Limb (tissue), 2 donors: ENCODE measurements at regions not wholly inside any gene's neighbourhood (a gene's known extent, or its start where the extent isn't known, plus 50 kb on each side); places are given as distances from the start of the nearest gene placed in this dataset.
A peak's percentile ranks its signal among the peaks of the same experiment; 100 is the strongest.
"Not testable (repeated sequence)": the region's sequence is repeated elsewhere in the genome, so short reads cannot be mapped to it uniquely, and the experiment has no call there.

Experiments used
- DNase-seq, 2 donors: peaks; one replicate each; pipeline ENCODE4 v3.0.0-alpha.2; 2016; ENCODE audit errors: extremely low spot score in 2 of 2

DNA sequence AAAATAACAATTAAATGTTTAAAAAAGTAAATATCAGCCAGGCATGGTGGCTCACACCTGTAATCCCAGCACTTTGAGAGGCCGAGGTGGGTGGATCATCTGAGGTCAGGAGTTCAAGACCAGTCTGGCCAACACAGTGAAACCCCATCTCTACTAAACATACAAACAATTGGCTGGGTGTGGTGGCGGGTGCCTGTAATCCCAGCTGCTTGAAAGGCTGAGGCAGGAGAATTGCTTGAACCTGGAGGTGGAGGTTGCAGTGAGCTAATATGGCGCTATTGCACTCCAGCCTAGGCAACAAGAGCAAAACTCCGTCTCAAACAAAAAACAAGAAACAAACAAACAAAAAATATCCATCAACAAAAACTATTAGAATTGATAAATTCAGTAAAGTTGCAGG, 77.5 kb downstream of the SNX5 start:
- not testable (repeated sequence) for DNase-seq

DNA sequence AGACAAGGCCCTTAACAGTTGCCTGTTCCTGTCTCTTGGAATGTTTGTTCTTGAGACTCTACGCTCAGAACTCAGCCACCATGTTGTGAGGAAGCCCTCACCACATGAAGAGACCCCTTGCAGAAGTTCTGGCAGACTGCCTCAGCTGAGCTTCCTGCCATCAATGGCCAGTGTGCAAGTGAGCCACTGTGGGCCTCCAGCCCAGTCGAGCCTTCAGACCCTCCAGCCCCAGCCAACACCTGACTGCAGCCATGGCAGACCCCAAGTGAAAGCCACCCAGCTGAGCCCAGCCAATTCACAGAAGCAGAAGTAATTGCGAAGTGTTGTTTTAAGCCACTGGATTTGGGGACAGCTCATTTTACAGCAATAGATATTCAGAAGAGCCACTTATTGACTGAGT, 78.3 kb downstream of the SNX5 start:
- DNase-seq, result no peak

DNA sequence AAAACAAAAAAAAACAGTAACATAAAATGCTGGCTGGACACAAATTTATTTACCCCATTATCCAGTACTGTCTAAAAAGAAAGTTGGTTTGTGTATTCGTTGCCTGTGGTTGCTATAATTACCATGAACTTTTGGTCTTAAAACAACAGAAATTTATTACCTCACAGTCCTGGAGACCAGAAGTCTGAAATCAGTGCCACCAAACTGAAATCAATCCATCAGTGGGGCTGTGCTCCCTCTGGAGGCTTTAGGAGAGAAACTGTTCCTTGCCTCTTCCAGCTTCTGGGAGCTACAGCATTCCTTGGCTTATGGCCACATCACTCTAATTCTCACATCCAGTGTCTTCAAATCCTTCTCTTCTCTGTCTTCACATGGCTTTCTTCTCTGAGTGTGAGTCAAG, 79.4 kb downstream of the SNX5 start:
- DNase-seq, result no peak

DNA sequence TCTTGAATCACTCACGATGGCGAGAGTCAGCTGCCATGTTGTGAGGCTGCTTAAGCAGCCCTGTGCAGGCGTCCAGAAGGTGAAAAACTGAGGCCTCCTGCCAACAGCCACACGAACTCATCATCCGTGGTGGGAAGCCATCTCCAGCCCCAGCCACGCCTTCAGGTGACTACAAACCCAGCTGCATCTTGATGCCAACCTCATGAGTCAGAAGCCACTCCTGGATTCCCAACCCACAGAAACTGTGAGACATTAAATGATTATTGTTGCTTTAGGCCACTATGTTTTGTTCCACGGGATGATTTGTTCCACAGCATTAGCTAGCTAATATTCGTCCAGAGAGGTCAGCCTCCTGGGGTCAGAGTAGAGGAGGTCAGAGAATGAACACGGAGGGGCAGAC, 80.5 kb downstream of the SNX5 start:
- no peak for DNase-seq

DNA sequence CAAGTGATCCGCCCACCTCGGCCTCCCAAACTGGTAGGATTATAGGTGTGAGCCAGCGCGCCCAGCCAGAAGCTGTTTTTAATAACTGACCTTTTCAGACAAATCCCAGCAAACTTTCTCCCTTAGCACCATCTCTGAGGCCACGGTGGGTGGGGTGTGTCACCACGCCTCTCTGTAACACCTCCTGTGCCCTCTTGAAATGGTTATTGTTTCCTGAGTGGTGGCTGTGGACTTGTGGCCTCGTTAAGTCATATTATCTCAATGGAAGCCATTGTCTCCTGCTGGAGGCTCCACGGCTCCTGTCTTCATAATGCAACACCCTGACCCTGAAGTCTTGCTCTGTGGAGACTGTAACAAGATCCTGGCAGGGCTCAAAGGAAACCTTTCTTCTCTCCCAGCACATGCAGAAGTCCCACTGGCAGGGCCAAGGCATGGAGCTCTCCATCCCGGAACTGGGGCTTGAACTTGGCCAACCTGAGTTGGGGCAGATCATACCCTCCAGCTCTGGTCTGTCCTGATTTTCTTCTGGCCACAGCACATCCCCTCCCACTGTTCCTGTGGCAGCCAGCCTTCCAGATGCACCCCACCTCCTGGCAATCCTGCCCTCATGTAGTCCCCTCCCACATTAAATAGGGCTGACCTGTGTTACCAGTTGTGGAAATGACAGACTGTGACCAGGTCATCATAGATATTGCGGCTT, 81.1 kb downstream of the SNX5 start:
- no peak for DNase-seq

DNA sequence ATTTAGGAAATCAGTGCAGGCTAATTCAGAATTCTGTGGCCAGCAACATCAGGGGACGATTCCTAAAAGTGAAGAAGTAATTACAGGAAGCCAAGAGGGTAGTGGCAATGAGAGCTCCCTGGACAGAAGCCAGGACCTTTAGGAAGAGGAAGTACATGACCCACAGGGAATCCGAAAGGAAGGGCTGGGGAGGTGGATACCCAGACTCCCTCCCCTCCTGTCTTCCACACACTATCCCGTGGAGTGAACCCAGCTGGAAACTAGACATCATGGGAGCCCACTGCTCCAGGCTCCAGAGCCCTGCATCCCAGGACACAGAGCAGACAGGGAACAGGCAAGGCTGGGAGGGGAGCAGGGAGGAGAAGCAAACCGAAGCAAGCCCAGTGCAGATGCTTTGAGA, 83.0 kb downstream of the SNX5 start:
- peak in 1 of 2 donors; percentile 36 for DNase-seq

DNA sequence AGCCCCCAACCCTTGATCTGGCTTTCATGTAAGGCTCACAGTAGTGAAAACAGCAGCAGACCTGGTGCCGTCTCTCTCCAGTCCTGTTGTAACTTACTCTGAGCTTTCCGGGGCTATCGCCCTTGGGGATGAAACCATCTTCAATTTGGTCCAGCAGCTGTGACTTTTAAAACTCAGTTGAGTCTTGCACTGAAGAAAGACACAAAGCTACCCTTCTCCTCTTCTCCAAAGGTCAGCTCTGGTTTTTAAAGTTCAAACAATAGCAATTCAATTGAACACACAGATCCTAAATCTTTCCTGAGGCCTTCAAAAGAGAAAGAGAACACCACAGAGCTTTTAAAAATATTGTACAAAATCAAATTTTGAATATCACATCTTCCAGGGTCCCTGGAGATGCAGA, 83.5 kb downstream of the SNX5 start:
- DNase-seq, result no peak

DNA sequence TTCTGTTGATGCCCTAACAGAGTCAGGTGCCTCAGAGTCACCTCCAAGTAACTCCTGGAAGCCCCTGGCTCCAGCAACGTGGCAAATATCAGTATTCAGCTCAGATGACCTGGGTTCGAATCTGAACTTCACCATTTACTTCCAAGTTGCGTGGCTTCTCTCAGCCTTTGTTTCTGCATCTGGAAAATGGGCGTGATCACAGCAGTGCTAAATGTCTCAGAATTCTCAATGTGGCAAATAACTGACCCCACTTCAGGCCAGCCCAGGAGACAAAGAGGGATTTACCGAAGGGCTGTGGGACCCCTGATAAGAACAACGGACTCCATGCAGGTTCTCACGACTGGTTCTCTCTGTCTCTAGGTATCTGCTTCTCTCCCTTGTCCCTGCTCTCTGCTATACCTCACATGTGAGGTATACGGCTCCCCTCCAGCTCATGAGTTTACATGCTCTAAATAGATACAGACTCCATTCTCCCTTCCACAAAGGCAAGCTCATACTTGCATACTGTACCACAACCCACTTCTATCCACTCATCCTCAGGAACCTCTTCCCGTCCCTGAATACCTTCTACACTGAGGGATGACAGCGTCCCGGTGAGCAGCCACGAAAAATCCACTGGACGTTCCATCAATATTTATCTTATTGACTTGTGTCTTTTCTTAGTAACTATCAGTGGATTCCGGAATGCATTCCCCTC, 84.1 kb downstream of the SNX5 start:
- DNase-seq, result no peak

DNA sequence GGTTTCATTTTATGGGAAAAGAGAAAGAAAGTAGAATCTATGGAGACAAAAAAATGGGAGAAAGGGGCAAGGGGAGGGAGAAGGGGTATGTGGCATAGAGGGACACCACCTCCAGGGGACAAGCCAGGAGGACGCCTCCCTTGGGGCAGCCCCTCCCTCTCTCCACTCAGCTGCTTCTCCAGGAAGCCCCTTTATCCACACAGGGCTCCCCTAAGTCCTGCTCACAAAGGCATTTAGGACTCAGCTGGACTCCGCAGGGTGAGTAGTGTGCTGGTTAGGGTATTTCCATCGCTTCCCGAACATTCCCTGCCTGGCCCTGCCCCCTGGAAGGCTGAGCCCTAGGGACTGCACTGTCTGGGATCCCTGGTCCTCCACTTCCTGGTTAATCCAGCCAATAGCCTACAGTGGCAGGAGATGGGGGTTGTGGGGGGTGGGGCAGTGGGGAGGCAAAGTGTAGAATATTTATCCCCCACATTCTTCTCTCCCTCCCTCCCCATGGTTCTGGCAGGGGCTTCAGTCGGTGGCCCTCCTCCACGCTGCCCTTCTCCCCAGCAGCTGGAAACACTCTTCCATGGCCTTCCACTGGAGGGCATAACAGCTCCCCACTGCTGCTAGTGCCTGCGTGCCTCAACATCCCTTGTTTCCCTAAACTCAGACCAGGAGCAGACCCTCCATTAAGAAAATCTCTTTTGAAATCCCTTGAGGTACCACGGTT, 84.8 kb downstream of the SNX5 start:
- DNase-seq, result peak in 1 of 2 donors; percentile 28

DNA sequence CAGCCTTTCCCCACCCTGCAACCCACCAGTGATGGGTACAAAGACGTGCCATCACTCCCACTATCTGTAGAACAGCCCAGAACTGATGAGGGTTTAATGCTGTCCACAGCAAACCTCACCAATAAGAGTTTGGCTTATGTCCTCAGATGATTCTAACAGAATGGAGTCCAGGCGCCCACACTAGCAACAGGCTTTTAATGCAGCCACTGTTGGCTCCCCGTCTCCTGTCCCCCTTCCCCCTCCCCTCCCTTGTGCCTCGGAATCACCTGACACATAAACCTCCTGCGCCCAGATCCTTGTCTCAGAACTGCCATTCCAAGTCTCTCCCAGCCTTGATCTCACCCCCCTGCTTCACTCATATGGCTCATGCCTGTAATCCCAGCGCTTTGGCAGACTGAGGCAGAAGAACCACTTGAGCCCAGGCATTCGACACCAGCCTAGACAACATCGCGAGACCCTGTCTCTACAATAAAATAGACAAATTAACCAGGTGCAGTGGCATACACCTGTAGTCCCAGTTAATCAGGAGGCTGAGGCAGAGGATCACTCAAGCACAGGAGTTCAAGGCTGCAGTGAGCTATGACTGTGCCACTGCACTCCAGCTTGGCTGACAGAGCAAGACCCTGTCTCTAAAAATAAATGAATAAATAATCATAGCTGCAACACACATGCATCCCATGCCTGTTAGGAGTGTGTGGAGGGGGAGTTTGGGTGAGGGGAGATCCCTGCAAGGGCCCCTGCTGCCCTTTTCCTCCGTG, 85.6 kb downstream of the SNX5 start:
- peak in 1 of 2 donors; percentile 24 for DNase-seq

DNA sequence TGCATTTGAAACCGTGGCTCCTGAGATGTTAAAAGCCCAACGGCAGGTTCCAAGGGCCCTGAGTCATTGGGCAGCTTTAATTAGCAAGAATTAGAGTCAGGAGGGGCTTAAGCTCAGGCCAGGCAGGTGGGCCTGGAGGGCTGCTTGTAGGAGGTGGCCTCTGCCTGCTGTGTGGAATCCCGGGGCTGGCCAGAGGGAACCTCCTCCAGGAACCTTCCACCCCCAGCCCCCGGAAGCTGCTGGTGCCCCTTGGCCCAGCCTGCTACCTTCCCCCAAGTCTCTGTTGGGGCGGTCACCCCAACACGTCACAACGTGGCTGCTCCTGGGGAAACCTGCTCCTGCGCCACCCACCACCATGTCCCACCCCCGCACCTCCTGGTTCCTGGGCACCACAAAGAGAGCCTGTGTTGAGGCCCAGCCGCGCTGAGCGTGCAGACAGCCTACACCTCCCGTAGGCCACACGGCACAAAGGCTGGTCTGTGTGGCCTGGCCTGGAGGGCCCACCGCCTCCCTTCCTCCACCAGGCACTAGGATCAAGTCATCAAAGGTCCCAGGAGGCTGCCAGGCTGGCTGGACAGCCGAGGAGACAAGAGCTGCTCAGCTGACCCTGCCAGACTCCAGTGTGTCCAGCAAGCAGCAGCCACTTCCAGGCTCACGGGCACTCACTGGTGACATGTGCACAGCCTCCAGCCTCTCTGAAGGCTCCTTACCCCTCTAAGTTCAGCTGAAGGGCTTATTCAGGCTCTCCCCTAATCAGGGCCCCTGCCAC, 86.3 kb downstream of the SNX5 start:
- peak in 1 of 2 donors; percentile 60 for DNase-seq

DNA sequence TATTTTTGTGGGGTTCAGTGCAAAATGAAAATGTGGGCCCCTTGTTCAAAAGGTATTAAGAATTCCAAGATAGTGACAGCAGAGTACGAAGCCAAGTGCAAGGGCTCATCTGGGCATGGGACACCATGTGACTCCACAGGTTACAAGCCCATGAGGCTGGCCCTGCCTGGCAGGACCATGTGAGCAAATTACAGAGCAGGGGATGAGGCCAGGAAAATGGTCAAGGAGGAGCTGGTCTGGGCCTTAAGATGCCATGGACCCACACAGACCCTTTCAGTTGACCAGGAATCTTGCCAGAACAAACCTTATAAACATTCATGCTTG, 86.9 kb downstream of the SNX5 start:
- DNase-seq, result no peak

DNA sequence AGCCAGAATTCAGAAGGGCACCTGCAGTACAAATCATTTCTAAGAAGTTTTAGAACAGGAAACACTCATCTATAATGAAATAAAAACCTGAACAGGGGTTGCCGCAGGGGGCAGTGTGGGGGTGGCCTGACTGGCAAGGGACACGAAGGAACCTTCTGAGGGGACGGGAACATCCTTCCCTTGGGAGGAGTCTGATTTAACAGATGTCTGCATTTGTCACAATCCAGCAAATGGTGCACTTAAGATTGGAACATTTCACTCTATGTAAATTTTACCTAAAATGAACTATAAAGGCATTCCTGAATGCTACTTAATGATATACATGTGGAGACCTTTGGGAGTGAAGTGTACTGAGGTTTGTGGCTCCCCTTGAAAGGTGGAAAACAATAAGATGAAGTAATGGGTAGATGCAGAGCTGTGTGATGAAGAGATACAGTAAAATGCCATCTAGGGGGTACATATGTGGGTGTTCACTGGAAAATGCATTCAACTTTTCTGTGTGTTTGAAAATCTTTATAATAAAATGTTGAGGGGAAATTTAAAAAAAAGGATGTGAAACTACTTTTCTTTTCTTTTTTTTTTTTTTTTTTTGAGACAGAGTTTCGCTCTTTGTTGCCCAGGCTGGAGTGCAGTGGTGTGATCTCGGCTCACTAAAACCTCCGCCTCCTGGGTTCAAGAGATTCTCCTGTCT, 89.5 kb downstream of the SNX5 start:
- no peak for DNase-seq

DNA sequence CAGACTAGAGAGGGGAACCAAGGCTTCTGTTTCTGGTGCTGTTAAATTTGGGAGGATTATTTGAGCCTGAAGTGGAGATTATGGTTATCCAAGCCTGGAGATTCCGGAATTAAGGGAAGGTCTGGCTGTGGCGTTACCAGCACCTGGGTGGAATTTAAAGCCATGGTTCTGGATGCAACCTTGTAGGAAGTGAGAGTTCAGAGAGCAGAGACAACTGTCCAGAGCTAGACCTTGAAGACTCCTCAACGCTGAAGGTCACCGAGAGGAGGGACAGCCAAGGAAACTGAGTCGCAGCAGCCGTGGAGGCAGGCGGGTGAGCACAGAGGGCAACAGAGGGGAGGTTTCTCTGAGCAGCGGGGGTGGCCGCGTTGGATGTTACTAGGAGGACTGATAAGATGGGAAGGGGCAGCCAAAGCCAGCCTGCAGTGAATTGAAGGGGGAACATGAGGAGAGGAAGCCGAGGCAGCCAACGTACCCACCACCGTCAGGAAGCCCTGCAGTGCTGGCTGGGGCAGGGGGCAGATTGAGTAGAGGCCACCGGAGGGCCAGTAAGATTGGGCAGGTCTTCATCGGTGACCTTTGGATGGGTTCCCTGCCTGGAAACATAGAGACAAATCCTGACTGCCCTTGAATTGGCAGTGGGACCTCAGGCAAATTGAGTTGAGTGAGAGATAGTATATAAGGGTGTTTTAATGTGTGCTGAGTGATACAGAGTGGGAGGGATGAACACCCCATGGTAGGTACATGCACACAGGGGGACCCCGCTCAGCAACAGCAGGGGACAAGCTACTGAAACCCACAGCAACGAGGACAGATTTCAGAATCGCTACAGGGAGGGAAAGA, 90.3 kb downstream of the SNX5 start:
- DNase-seq, result peak in 1 of 2 donors; percentile 22

DNA sequence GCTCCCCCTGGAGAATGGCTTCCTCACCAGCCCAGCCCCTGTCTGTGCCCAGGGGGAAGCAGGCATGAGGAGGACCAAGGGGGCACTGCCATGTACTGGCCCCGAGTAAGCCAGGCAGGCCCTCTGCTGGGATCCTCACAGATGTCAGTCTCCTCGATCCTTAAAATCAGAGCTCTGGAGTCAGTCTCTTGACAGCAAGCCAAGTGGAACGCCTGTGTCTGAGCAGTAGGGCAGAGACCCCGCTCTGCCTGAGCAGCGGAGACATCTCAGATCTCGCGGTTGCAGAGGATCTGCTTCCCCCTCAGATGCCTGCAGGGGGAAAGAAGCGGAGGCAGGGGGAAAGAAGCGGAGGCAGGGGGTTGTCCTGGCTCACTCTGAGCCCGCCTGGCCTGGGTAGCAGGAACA, 92.6 kb downstream of the SNX5 start:
- DNase-seq, result peak; percentile 65 to 74

DNA sequence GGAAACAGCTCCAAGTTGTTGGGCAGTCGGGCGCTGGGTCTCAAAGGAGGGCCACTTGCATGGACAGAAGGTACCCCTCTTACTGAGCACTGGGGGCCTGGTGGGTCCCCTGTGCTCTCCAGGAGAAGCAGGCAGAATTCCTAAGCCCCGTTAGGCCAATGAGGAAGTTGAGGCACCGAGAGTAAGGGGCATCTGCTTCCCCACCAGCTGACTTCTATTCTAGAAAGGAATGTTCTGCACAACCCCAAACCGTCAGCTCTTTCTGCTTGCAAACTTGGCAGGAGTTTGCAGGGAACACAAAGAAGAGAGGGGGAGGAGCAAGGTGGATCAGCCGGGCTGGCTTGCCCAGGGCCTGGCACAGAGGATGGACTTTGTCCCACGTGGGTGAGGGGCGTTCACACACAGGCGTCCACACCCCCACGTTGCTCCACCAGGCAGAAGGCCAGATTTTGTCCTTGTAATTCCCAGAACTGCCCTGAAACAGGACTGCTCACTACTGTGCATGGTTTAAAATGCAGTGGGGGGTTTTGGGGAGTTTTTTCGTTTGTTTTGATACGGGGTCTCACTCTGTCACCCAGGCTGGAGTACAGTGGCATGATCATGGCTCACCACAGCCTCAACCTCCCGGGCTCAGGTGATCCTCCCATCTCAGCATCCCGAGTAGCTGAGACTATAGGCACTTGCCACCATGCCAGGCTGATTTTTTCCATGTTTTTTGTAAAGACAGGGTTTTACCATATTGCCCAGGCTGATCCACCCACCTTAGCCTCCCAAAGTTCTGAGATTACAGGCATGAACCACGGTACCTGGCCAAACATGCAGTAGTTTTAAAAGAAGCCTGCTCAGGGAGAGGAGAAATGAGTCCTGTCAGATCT, 93.3 kb downstream of the SNX5 start:
- peak; percentile 78 to 79 for DNase-seq

DNA sequence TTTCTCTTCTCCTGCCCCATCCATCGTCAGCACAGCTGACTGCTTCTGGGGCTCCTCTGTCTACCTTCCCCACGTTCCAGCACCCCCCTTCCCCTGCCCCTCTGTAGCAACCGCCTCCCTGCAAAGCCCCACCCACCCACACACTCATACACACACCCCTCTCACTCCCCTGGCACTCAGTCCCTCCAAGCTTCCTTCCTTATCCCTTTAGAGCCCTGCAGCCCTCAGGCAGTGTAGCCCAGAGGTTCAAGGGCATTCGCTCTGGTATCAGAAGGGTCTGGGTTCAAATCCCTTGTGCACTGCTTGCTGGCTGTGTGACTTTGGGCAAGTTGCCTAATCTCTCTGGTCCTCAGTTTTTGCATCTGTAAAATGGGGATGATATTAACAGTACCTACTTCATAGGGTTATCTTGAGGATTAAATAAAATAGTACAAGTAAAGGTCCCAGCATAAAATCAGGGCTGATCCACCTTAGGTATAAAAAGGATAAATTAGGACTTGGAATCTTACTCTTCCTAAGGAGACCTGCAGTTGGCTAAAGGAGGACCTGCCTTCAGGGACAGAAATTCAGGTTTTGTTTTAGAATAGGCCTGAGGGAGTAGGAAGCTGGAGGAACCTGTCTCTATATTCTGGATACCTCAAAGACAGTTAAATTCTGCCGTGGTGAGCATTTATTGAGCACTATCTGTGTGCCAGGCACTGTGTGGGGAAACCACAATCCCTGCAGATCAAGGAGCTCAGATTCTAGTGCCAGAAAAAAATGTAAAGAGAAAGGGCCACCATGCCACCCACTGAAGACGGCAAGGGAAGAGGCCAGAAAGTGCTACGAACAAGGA, 94.1 kb downstream of the SNX5 start:
- no peak for DNase-seq
